Mesenchymal stem cell (in vitro differentiated cells and primary cell): ENCODE measurements at regions not wholly inside any gene's neighbourhood (a gene's known extent, or its start where the extent isn't known, plus 50 kb on each side); places are given as distances from the start of the nearest gene placed in this dataset.
"Not testable (repeated sequence)": the region's sequence is repeated elsewhere in the genome, so short reads cannot be mapped to it uniquely, and the experiment has no call there.

Experiments
- DNase-seq: peaks from one replicate; pipeline ENCODE4 v3.0.0-alpha.2; 2013
- H2AFZ ChIP-seq: one replicate; pipeline ENCODE4 v1.6.1; 2013; ENCODE audit warnings: low read depth, mild to moderate bottlenecking, control low read depth, inconsistent platforms, low read length, moderate library complexity
- H2AK5ac ChIP-seq: 2 replicates; pipeline ENCODE4 v1.6.1; 2013; ENCODE audit warnings: low read length, moderate library complexity, mild to moderate bottlenecking, inconsistent platforms; ENCODE audit not compliant: severe bottlenecking
- H2BK120ac ChIP-seq: one replicate; pipeline ENCODE4 v1.6.1; 2013; ENCODE audit warnings: low read depth, mild to moderate bottlenecking, inconsistent platforms, low read length, moderate library complexity
- H2BK12ac ChIP-seq, 2 experiments: one replicate each; pipeline ENCODE4 v1.6.1; 2013; ENCODE audit warnings: inconsistent platforms in 2 of 2, low read length in 2 of 2, mild to moderate bottlenecking in 2 of 2, moderate library complexity in 2 of 2, control low read depth in 1 of 2
- H2BK15ac ChIP-seq: one replicate; pipeline ENCODE4 v1.6.1; 2013; ENCODE audit warnings: mild to moderate bottlenecking, low read depth, inconsistent platforms; ENCODE audit not compliant: poor library complexity, severe bottlenecking
- H2BK5ac ChIP-seq: 2 replicates; pipeline ENCODE4 v1.6.1; 2013; ENCODE audit warnings: low read depth, mild to moderate bottlenecking, low read length, control low read depth, inconsistent platforms; ENCODE audit not compliant: poor library complexity, severe bottlenecking
- H3K14ac ChIP-seq, 2 experiments: one replicate each; pipeline ENCODE4 v1.6.1; 2013; ENCODE audit warnings: inconsistent platforms in 2 of 2, low read length in 2 of 2, control low read depth in 1 of 2, mild to moderate bottlenecking in 1 of 2, moderate library complexity in 1 of 2
- H3K18ac ChIP-seq, 2 experiments: one replicate each; pipeline ENCODE4 v1.6.1; 2013; ENCODE audit warnings: inconsistent platforms in 2 of 2, low read length in 2 of 2, control low read depth in 1 of 2, low read depth in 1 of 2, mild to moderate bottlenecking in 1 of 2
- H3K23ac ChIP-seq, 2 experiments: one replicate each; pipeline ENCODE4 v1.6.1; 2013; ENCODE audit warnings: inconsistent platforms in 2 of 2, low read length in 2 of 2, mild to moderate bottlenecking in 2 of 2, moderate library complexity in 2 of 2, control low read depth in 1 of 2
- H3K27ac ChIP-seq: 2 replicates; pipeline ENCODE4 v1.5.1; 2013; ENCODE audit warnings: mild to moderate bottlenecking, moderate library complexity, low read length, control low read depth, inconsistent platforms; ENCODE audit not compliant: poor library complexity, severe bottlenecking
- H3K27me3 ChIP-seq, 2 experiments: 2 replicates each; pipeline versions ENCODE4 v1.6.1 to v1.7.0; 2013; ENCODE audit warnings: low read length in 2 of 2, mild to moderate bottlenecking in 2 of 2, moderate library complexity in 2 of 2, control low read depth in 1 of 2, inconsistent platforms in 1 of 2; ENCODE audit not compliant: control insufficient read depth in 1 of 2, insufficient read depth in 1 of 2
- H3K36me3 ChIP-seq, 2 experiments: 2 replicates each; pipeline versions ENCODE4 v1.6.1 to v1.7.0; 2013; ENCODE audit warnings: low read length in 2 of 2, control low read depth in 1 of 2, inconsistent platforms in 1 of 2, low read depth in 1 of 2, mild to moderate bottlenecking in 1 of 2; ENCODE audit not compliant: insufficient read depth in 2 of 2, control insufficient read depth in 1 of 2
- H3K4ac ChIP-seq, 2 experiments: one replicate each; pipeline ENCODE4 v1.6.1; 2013; ENCODE audit warnings: inconsistent platforms in 2 of 2, low read length in 2 of 2, mild to moderate bottlenecking in 2 of 2, moderate library complexity in 2 of 2, control low read depth in 1 of 2, low read depth in 1 of 2
- H3K4me1 ChIP-seq: 2 replicates; pipeline ENCODE4 v1.6.1; 2013; ENCODE audit warnings: low read depth, low read length, control low read depth; ENCODE audit not compliant: control insufficient read depth, insufficient read depth
- H3K4me2 ChIP-seq: 2 replicates; pipeline ENCODE4 v1.6.1; 2013; ENCODE audit warnings: low read length, mild to moderate bottlenecking, inconsistent platforms; ENCODE audit not compliant: poor library complexity, severe bottlenecking
- H3K4me3 ChIP-seq, 2 experiments: 2 replicates each; pipeline versions ENCODE4 v1.5.1 to v1.7.0; 2013; ENCODE audit warnings: low read length in 2 of 2, mild to moderate bottlenecking in 2 of 2, control low read depth in 1 of 2, low read depth in 1 of 2; ENCODE audit not compliant: insufficient read depth in 1 of 2
- H3K79me1 ChIP-seq: replicated peaks from 2 replicates; pipeline ENCODE4 v1.6.1; 2013; ENCODE audit warnings: mild to moderate bottlenecking, control low read depth, low read length, inconsistent platforms; ENCODE audit not compliant: poor library complexity, severe bottlenecking
- H3K9ac ChIP-seq: 2 replicates; pipeline ENCODE4 v1.7.0; 2013; ENCODE audit warnings: mild to moderate bottlenecking, low read length, moderate library complexity
- H3K9me3 ChIP-seq: 2 replicates; pipeline ENCODE4 v1.7.0; 2013; ENCODE audit warnings: mild to moderate bottlenecking, low read length; ENCODE audit not compliant: control insufficient read depth
- H4K8ac ChIP-seq: one replicate; pipeline ENCODE4 v1.6.1; 2013; ENCODE audit warnings: inconsistent platforms, mild to moderate bottlenecking, low read length, moderate library complexity
- H4K91ac ChIP-seq: one replicate; pipeline ENCODE4 v1.6.1; 2013; ENCODE audit warnings: mild to moderate bottlenecking, low read length, inconsistent platforms
- WGBS: methylation state at CpG from one replicate; pipeline ENCODE4 v1.1.7; 2013; ENCODE audit warnings: mixed read lengths; 5-methylcytosine and 5-hydroxymethylcytosine counted together

GRCh38 chr7:66466081-66466600 lies 162.5 kb upstream of the KCTD7 start:
- Histone ChIP-seq H3K9ac (no peak overlapping the region), H3K14ac (no peak overlapping the region), H3K23ac (no peak overlapping the region), H2AFZ (no peak overlapping the region), H3K27me3 (no peaks in the 10 kb centered on the region), H2BK5ac (no peak overlapping the region), H3K18ac (no peak overlapping the region), H3K79me1 (no peaks in the 10 kb centered on the region), H3K4me1 (no peaks in the 10 kb centered on the region), H3K4ac (no peak overlapping the region), H2BK12ac (no peak overlapping the region), H2BK15ac (no peak overlapping the region), H2AK5ac (no peak overlapping the region), H3K9me3 (peaks cover 3% of the 10 kb centered on the region), H3K27ac (no peak overlapping the region), H2BK120ac (no peak overlapping the region), H4K8ac (no peak overlapping the region), H3K4me3 (no peak overlapping the region), H3K4me2 (no peak overlapping the region), H3K36me3 (no peaks in the 10 kb centered on the region), H4K91ac (no peak overlapping the region)
- DNase-seq = no peak
- WGBS = 98% methylated on average over 3 of the region's 8 CpGs

GRCh38 chr7:66467887-66468286 lies 160.8 kb upstream of the KCTD7 start:
- Histone ChIP-seq H2BK120ac (no peak overlapping the region), H2AFZ (no peak overlapping the region), H3K23ac (no peak overlapping the region), H3K36me3 (no peaks in the 10 kb centered on the region), H2AK5ac (no peak overlapping the region), H3K79me1 (no peaks in the 10 kb centered on the region), H2BK12ac (no peak overlapping the region), H4K91ac (no peak overlapping the region), H3K4me1 (no peaks in the 10 kb centered on the region), H3K4me3 (no peak overlapping the region), H3K18ac (no peak overlapping the region), H3K9me3 (no peaks in the 10 kb centered on the region), H3K14ac (no peak overlapping the region), H4K8ac (no peak overlapping the region), H3K27ac (no peak overlapping the region), H3K4ac (no peak overlapping the region), H3K4me2 (no peak overlapping the region), H3K27me3 (no peaks in the 10 kb centered on the region), H2BK5ac (no peak overlapping the region), H2BK15ac (no peak overlapping the region), H3K9ac (no peak overlapping the region)
- DNase-seq = no peak
- 100% methylated on average over 2 of the region's 2 CpGs for WGBS

GRCh38 chr7:66473064-66473463 lies 155.6 kb upstream of the KCTD7 start:
- not testable (repeated sequence) for H2AK5ac ChIP-seq, H2AFZ ChIP-seq, H2BK15ac ChIP-seq, H3K14ac ChIP-seq, H3K27me3 ChIP-seq, H3K4ac ChIP-seq, H3K9ac ChIP-seq, DNase-seq, H3K27ac ChIP-seq, H3K4me3 ChIP-seq, H3K18ac ChIP-seq, H4K91ac ChIP-seq, H2BK120ac ChIP-seq, H2BK5ac ChIP-seq, H4K8ac ChIP-seq, H3K23ac ChIP-seq, H3K79me1 ChIP-seq, H3K4me1 ChIP-seq, H3K9me3 ChIP-seq, H2BK12ac ChIP-seq, H3K4me2 ChIP-seq
- peaks cover 12 to 23% of the 10 kb centered on the region in 2 experiments for H3K36me3 ChIP-seq
- WGBS = 90% methylated on average over 2 of the region's 3 CpGs

DNA sequence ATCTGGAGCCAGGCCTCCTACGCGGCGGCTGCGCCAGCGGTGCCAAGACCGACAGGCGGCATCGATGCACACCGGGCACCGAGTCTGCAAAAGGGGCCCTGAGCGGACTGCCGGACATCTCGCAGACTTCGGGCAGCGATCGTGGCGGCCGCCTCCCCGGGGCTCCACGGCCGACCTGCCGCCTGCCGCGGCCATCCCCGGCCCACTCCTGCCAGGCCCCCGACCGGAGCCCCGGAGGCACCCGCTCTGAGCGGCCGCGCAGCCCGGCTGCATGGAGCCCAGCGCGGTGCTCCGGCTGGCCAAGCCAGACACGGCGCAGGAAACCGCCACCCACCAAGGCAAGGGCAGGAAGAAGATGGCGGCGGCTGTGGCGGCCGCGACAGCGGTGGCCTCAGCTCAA lies 154.2 kb upstream of the KCTD7 start:
- no peak overlapping the region for H3K4ac ChIP-seq
- no peak overlapping the region for H2BK15ac ChIP-seq
- no peaks in the 10 kb centered on the region for H3K27me3 ChIP-seq
- no peak overlapping the region for H2BK5ac ChIP-seq
- no peaks in the 10 kb centered on the region for H3K79me1 ChIP-seq
- DNase-seq = no peak
- H2AFZ ChIP-seq = no peak overlapping the region
- H3K4me1 ChIP-seq = peaks cover 3% of the 10 kb centered on the region
- H3K27ac ChIP-seq = no peak overlapping the region
- H3K4me3 ChIP-seq = no peak overlapping the region
- no peak overlapping the region for H2BK12ac ChIP-seq
- H2BK120ac ChIP-seq = no peak overlapping the region
- H3K18ac ChIP-seq = no peak overlapping the region
- no peak overlapping the region for H2AK5ac ChIP-seq
- 93% methylated on average over 39 of the region's 45 CpGs for WGBS
- no peak overlapping the region for H3K23ac ChIP-seq
- no peak overlapping the region for H3K9ac ChIP-seq
- H3K4me2 ChIP-seq = no peak overlapping the region
- H3K9me3 ChIP-seq = no peaks in the 10 kb centered on the region
- peaks cover 16 to 35% of the 10 kb centered on the region in 2 experiments for H3K36me3 ChIP-seq
- no peak overlapping the region for H3K14ac ChIP-seq
- no peak overlapping the region for H4K8ac ChIP-seq
- H4K91ac ChIP-seq = no peak overlapping the region
